D721Med (cell line): ENCODE measurements at regions not wholly inside any gene's neighbourhood (a gene's known extent, or its start where the extent isn't known, plus 50 kb on each side); places are given as distances from the start of the nearest gene placed in this dataset.

Source experiments
- DNase-seq: peaks from one replicate; pipeline ENCODE4 v3.0.0; 2011; ENCODE audit warnings: low spot score; ENCODE audit not compliant: insufficient read length
- FAIRE-seq: peaks from 2 replicates; lab custom pipeline; 2011; peaks lifted over from hg19 to GRCh38; lab: Jason Lieb, UNC
- TF ChIP-seq, protein P1 (sequence below): IDR thresholded peaks from 2 replicates; pipeline ENCODE4 v1.5.1; 2012; ENCODE audit warnings: mild to moderate bottlenecking, control low read depth; ENCODE audit not compliant: insufficient read depth; ENCODE audit errors: missing control alignments

DNA sequence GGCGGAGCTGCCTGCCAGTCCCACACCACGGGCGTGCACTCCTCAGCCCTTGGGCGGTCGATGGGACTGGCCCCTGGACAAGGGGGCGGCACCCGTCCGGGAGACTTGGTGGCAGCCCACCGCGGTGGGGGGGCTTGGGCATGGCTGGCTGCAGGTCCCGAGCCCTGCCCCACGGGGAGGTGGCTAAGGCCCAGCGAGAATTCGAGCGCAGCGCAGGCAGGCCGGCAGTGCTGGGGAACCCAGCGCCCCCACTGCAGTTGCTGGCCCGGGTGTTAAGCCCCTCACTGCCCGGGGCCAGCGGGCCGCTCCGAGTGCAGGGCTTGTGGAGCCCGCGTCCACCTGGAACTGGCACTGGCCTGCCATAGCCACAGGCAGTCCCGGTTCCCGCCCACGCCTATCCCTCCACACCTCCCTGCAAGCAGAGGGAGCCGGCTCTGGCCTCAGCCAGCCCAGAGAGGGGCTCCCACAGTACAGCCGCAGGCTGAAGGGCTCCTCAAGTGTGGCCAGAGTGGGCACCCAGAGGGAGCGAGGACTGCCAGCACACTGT, 742.9 kb upstream of the DDX18 start:
- TF ChIP-seq, protein P1, sequence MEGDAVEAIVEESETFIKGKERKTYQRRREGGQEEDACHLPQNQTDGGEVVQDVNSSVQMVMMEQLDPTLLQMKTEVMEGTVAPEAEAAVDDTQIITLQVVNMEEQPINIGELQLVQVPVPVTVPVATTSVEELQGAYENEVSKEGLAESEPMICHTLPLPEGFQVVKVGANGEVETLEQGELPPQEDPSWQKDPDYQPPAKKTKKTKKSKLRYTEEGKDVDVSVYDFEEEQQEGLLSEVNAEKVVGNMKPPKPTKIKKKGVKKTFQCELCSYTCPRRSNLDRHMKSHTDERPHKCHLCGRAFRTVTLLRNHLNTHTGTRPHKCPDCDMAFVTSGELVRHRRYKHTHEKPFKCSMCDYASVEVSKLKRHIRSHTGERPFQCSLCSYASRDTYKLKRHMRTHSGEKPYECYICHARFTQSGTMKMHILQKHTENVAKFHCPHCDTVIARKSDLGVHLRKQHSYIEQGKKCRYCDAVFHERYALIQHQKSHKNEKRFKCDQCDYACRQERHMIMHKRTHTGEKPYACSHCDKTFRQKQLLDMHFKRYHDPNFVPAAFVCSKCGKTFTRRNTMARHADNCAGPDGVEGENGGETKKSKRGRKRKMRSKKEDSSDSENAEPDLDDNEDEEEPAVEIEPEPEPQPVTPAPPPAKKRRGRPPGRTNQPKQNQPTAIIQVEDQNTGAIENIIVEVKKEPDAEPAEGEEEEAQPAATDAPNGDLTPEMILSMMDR, result no peak
- no peak for DNase-seq
- FAIRE-seq, result no peak

DNA sequence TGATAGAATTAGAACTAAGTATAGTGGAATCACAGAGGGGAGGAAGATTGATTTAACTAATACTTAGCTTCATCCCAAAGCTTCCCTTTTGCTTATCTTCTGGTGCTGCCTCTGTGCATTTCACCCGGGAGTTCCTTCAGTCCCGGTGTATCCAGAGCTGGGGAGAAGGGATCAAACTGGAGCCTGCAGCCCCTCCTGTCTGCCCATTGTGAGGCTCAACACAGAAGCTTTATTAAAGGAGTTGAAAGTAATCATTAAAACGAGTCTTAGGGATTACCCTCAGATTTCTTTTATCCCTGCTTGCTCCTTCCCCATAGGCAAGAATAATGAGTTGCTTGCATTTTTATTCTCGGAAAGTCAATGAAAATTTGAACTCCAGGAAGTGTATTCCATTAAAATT, 739.7 kb upstream of the DDX18 start:
- FAIRE-seq, result no peak
- DNase-seq, result no peak
- TF ChIP-seq, protein P1, result no peak

DNA sequence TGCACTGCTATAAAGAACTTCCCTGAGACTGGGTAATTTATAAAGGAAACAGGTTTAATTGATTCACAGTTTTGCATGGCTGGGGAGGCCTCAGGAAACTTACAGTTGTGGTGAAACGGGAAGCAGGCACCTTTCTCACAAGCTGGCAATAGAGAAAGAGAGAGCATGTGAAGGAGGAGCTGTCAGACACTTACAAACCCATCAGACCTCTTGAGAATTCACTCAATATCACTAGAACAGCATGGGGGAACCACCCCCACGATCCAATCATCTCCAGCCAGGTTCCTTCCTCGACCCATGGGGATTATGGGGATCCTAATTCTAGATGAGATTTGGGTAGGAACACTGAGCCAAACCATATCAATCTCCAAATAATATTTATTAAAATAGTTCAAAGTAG, 729.2 kb upstream of the DDX18 start:
- DNase-seq (no peak), FAIRE-seq (no peak)
- TF ChIP-seq, protein P1, result no peak

DNA sequence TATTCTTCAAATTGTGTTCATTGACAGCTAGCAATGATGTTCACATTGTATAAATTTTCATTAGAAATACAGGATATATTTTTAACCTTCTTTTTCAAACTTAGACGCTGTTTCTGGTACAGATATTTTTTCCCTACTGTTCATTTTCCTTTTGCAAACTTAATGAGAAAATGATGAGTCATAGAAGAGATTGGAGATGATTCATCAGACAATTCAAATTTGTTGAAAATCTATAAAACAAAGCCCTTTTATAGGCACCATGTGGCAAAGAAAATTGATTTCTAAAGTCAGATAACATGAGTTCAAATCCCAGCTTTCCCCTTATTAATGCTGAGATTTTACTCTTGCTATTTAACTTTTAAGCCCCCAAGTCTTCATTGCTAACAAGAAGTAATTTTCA, 728.8 kb upstream of the DDX18 start:
- TF ChIP-seq, protein P1, result no peak
- DNase-seq (no peak), FAIRE-seq (no peak)

DNA sequence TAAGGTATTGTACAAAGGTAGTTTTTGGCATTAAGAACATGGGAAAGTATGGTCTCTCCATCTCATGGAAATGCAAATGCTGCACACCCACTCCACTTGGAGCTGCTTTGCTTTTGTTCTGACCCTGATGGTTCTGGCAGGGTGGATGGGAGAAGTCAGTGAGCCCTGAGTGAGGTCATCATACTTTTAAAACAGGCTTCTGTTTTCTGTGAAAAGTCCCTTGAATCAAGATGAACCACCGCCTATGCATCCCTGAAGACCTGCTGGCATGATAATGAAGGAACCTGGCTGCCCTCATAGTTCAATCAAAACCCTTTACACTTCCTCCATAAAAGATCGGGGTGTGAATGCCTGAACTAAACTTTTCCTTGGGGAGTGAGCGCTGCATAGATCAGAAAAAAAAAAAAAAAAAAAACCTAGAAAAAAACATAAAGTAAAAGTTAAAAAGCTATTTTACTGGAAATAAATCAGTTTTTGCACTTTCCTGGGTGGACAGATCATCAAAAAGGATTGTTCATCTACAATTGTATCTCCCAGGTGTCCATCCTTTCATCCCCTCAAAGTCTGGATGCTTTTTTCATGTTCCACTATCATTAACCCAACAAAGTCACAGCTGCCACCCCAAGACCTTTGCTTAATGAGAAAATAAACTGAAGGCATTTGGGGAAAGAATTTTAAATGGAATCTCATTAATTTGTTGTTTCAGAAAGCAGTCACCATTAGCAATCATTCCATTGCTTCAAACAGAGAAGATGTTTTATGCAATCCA, 728.1 kb upstream of the DDX18 start:
- TF ChIP-seq, protein P1, result no peak
- FAIRE-seq, result no peak
- no peak for DNase-seq

DNA sequence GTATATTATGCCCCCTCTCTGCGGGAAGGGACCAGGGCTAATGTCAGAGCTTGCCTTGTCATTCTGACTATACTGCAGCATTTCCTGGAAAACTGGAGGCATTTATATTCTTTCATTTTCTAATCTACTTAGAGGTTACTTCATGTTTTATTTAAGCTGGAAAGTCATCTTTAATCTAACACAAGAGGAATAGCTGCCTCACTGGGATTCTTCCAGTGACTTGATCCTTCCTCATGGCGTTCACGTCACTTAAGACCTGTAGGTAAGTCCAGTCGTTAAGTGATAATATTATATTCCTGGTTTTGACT, 727.6 kb upstream of the DDX18 start:
- TF ChIP-seq, protein P1, result no peak
- FAIRE-seq (no peak), DNase-seq (no peak)
